ENCODE measurements at regions not wholly inside any gene's neighbourhood (a gene's known extent, or its start where the extent isn't known, plus 50 kb on each side); places are given as distances from the start of the nearest gene placed in this dataset.

GRCh38 chr5:82817897-82818676, 259.1 kb downstream of the TMEM167A start:
- TF ChIP-seq CTCF (IDR thresholded peaks at IDR 0.05) (no peak), POLR2A (IDR thresholded peaks at IDR 0.05) (no peak)

Measured in uterus (tissue), 2 donors.